ENCODE measurements at regions not wholly inside any gene's neighbourhood (a gene's known extent, or its start where the extent isn't known, plus 50 kb on each side); places are given as distances from the start of the nearest gene placed in this dataset.
"Not testable (repeated sequence)": the region's sequence is repeated elsewhere in the genome, so short reads cannot be mapped to it uniquely, and the experiment has no call there.

- DNase-seq (ENCODE audit: low spot score), result not testable (repeated sequence)
Observed at GRCh38 chr13:55053891-55054550, 2025.4 kb downstream of the OLFM4 start.

- DNase-seq (ENCODE audit: low spot score), result not testable (repeated sequence)
Observed at GRCh38 chr13:55055666-55056065, 2027.1 kb downstream of the OLFM4 start.

GRCh38 chr13:55062662-55063061, 2034.0 kb downstream of the OLFM4 start:
- no peak for DNase-seq (ENCODE audit: low spot score)

GRCh38 chr13:55067946-55068345, 2039.3 kb downstream of the OLFM4 start:
- no peak for DNase-seq (ENCODE audit: low spot score)

GRCh38 chr13:55069746-55070145, 2041.1 kb downstream of the OLFM4 start:
- no peak for DNase-seq (ENCODE audit: low spot score)

GRCh38 chr13:55073000-55073399, 2044.4 kb downstream of the OLFM4 start:
- DNase-seq (ENCODE audit: low spot score), result no peak

GRCh38 chr13:55084630-55085029, 2056.0 kb downstream of the OLFM4 start:
- DNase-seq (ENCODE audit: low spot score), result no peak

- peak; percentile 17 for DNase-seq (ENCODE audit: low spot score)
Observed at GRCh38 chr13:55087085-55087484, 2053.6 kb upstream of the PRR20A start.

- no peak for DNase-seq (ENCODE audit: low spot score)
Observed at GRCh38 chr13:55090612-55091011, 2050.1 kb upstream of the PRR20A start.

GRCh38 chr13:55091172-55091571, 2049.5 kb upstream of the PRR20A start:
- no peak for DNase-seq (ENCODE audit: low spot score)

- DNase-seq (ENCODE audit: low spot score), result no peak
Observed at GRCh38 chr13:55106509-55106908, 2034.2 kb upstream of the PRR20A start.

- no peak for DNase-seq (ENCODE audit: low spot score)
Observed at GRCh38 chr13:55120631-55121030, 2020.1 kb upstream of the PRR20A start.

GRCh38 chr13:55155046-55155445, 1985.7 kb upstream of the PRR20A start:
- DNase-seq (ENCODE audit: low spot score), result no peak

- no peak for DNase-seq (ENCODE audit: low spot score)
Observed at GRCh38 chr13:55159765-55160164, 1981.0 kb upstream of the PRR20A start.

GRCh38 chr13:55160867-55161266, 1979.9 kb upstream of the PRR20A start:
- no peak for DNase-seq (ENCODE audit: low spot score)

- DNase-seq (ENCODE audit: low spot score), result not testable (repeated sequence)
Observed at GRCh38 chr13:55178582-55178981, 1962.1 kb upstream of the PRR20A start.

GRCh38 chr13:55190996-55191395, 1949.7 kb upstream of the PRR20A start:
- no peak for DNase-seq (ENCODE audit: low spot score)

- peak; percentile 10 for DNase-seq (ENCODE audit: low spot score)
Observed at GRCh38 chr13:55199134-55199533, 1941.6 kb upstream of the PRR20A start.

- no peak for DNase-seq (ENCODE audit: low spot score)
Observed at GRCh38 chr13:55214841-55215345, 1925.8 kb upstream of the PRR20A start.

- no peak for DNase-seq (ENCODE audit: low spot score)
Observed at GRCh38 chr13:55219538-55219937, 1921.2 kb upstream of the PRR20A start.

GRCh38 chr13:55229906-55230569, 1910.7 kb upstream of the PRR20A start:
- DNase-seq (ENCODE audit: low spot score), result no peak

GRCh38 chr13:55230570-55230908, 1910.2 kb upstream of the PRR20A start:
- DNase-seq (ENCODE audit: low spot score), result peak; percentile 38

GRCh38 chr13:55234311-55234710, 1906.4 kb upstream of the PRR20A start:
- no peak for DNase-seq (ENCODE audit: low spot score)
